ENCODE measurements at regions not wholly inside any gene's neighbourhood (a gene's known extent, or its start where the extent isn't known, plus 50 kb on each side); places are given as distances from the start of the nearest gene placed in this dataset.

DNA sequence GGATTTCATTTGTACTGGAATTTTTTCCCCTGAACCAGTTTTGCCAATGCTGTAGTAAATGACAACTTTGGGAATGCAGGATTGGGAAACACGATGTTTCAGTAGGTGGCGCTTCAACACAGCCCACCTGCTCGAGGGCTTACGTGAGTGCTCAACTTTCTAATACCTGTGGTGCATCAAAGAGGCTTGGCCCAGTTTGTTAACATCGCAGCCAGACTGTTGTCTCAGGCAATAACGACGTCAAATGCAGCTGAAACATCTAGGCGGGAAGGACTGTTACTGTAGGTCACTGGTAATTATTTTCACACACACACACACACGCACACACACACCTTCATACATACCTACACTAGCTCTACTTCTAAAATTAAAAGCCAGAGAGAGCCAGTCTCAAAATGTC is 815.5 kb upstream of the SLC35B3 start:
- TF ChIP-seq, protein P1, sequence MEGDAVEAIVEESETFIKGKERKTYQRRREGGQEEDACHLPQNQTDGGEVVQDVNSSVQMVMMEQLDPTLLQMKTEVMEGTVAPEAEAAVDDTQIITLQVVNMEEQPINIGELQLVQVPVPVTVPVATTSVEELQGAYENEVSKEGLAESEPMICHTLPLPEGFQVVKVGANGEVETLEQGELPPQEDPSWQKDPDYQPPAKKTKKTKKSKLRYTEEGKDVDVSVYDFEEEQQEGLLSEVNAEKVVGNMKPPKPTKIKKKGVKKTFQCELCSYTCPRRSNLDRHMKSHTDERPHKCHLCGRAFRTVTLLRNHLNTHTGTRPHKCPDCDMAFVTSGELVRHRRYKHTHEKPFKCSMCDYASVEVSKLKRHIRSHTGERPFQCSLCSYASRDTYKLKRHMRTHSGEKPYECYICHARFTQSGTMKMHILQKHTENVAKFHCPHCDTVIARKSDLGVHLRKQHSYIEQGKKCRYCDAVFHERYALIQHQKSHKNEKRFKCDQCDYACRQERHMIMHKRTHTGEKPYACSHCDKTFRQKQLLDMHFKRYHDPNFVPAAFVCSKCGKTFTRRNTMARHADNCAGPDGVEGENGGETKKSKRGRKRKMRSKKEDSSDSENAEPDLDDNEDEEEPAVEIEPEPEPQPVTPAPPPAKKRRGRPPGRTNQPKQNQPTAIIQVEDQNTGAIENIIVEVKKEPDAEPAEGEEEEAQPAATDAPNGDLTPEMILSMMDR (IDR thresholded peaks at IDR 0.05), result no peak
- no peak for TF ChIP-seq POLR2A (IDR thresholded peaks at IDR 0.05)
- intact Hi-C loops (cut with DNase I; ENCODE audit: low total_unique reads), result no loop called here
- Histone ChIP-seq H3K4me3 (no peak overlapping the region), H3K9me3 (no peaks in the 10 kb centered on the region), H3K27me3 (no peaks in the 10 kb centered on the region), H3K36me3 (no peaks in the 10 kb centered on the region), H3K4me1 (no peaks in the 10 kb centered on the region), H3K27ac (no peak overlapping the region)
- DNase-seq, result no peak

DNA sequence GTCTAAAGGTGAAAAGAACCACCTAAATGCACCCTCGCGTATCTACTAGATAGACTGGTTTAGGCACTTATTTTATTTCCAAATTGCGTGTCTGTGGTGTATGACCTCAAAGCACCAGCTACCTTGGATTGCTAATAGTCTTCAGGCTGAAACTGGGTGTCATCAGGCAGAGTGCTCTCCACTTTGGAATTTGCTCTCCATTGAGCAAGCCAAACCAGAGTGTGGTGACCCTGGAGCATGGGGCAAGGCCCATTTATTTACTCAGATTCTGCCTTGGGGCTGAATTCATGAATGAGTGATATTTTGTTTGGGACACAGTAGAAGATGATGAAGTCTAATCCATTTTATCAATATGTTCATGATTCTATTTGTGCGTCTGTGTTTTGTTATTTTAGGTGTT is 812.8 kb upstream of the SLC35B3 start:
- no peak for DNase-seq
- no peak overlapping the region for H3K27ac ChIP-seq
- H3K9me3 ChIP-seq, result no peaks in the 10 kb centered on the region
- no peaks in the 10 kb centered on the region for H3K27me3 ChIP-seq
- intact Hi-C loops (cut with DNase I; ENCODE audit: low total_unique reads), result no loop called here
- no peak for TF ChIP-seq POLR2A (IDR thresholded peaks at IDR 0.05)
- TF ChIP-seq, protein P1 (IDR thresholded peaks at IDR 0.05), result no peak
- no peaks in the 10 kb centered on the region for H3K36me3 ChIP-seq
- no peaks in the 10 kb centered on the region for H3K4me1 ChIP-seq
- no peak overlapping the region for H3K4me3 ChIP-seq

DNA sequence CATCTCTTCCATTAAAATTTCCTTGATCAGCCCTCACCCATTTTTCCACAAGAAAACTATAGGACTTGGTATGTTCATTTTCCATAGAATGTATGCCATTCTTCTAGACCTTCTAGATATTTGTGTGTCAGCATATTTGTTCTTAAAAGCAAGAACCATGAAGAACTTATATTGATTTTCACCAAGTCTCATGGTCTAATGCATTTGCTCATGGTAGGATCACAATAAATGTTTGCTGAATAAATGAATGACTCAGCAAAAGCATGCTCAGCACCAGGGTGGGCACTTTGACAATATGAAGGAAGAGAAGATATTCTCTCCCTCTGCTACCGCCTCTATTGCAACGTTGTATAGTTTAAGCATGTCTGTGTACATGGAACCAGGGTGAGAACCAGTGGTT is 805.5 kb upstream of the SLC35B3 start:
- no peak for DNase-seq
- Histone ChIP-seq H3K36me3 (no peaks in the 10 kb centered on the region), H3K9me3 (no peaks in the 10 kb centered on the region), H3K27me3 (no peaks in the 10 kb centered on the region), H3K4me3 (no peak overlapping the region), H3K27ac (no peak overlapping the region), H3K4me1 (no peaks in the 10 kb centered on the region)
- intact Hi-C loops (cut with DNase I; ENCODE audit: low total_unique reads), result no loop called here
- no peak for TF ChIP-seq POLR2A (IDR thresholded peaks at IDR 0.05)
- TF ChIP-seq, protein P1 (IDR thresholded peaks at IDR 0.05), result no peak

- H3K27me3 ChIP-seq, result no peaks in the 10 kb centered on the region
- intact Hi-C loops (cut with DNase I; ENCODE audit: low total_unique reads), result no loop called here
- TF ChIP-seq POLR2A (IDR thresholded peaks at IDR 0.05), result no peak
- TF ChIP-seq, protein P1 (IDR thresholded peaks at IDR 0.05), result no peak
- no peak for DNase-seq
- H3K4me3 ChIP-seq, result no peak overlapping the region
- H3K36me3 ChIP-seq, result no peaks in the 10 kb centered on the region
- no peaks in the 10 kb centered on the region for H3K4me1 ChIP-seq
- H3K27ac ChIP-seq, result no peak overlapping the region
- H3K9me3 ChIP-seq, result no peaks in the 10 kb centered on the region
These were observed 801.1 kb upstream of the SLC35B3 start for GRCh38 chr6:9236443-9236842.

DNA sequence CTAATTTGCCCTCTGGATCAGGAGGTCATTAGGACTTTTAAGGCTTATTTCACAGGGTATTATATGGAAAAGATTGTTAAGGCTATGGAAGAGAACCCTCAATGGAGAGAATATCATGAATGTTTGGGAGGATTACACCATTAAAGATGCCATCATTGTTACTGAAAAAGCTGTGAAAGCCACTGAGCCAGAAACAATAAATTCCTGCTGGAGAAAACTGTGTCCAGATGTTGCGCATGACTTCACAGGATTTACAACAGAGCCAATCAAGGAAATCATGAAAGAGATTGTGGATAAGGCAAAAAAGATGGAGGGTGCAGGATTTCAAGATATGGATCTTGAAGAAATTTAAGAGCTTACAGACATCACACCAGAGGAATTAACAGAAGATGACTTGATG is 798.3 kb upstream of the SLC35B3 start:
- H3K27ac ChIP-seq, result no peak overlapping the region
- intact Hi-C loops (cut with DNase I; ENCODE audit: low total_unique reads), result no loop called here
- DNase-seq, result no peak
- no peaks in the 10 kb centered on the region for H3K27me3 ChIP-seq
- TF ChIP-seq POLR2A (IDR thresholded peaks at IDR 0.05), result no peak
- TF ChIP-seq, protein P1 (IDR thresholded peaks at IDR 0.05), result no peak
- H3K4me1 ChIP-seq, result no peaks in the 10 kb centered on the region
- H3K36me3 ChIP-seq, result no peaks in the 10 kb centered on the region
- no peaks in the 10 kb centered on the region for H3K9me3 ChIP-seq
- no peak overlapping the region for H3K4me3 ChIP-seq

Data from uterus (tissue), 3 donors.